C4-2B (cell line): ENCODE measurements at regions not wholly inside any gene's neighbourhood (a gene's known extent, or its start where the extent isn't known, plus 50 kb on each side); places are given as distances from the start of the nearest gene placed in this dataset.

Experiments
- H3K27ac ChIP-seq: fragments of 450-650 bp; 2 replicates; pipeline ENCODE4 v1.5.1; 2017
- ZFX ChIP-seq: fragments of 450-650 bp; IDR thresholded peaks from 2 replicates; pipeline ENCODE4 v1.6.1; 2017
- TF ChIP-seq, protein P1 (sequence below): fragments of 450-650 bp; conservative IDR thresholded peaks from 2 replicates; pipeline ENCODE4 v1.5.1; 2017; ENCODE audit warnings: mild to moderate bottlenecking

DNA sequence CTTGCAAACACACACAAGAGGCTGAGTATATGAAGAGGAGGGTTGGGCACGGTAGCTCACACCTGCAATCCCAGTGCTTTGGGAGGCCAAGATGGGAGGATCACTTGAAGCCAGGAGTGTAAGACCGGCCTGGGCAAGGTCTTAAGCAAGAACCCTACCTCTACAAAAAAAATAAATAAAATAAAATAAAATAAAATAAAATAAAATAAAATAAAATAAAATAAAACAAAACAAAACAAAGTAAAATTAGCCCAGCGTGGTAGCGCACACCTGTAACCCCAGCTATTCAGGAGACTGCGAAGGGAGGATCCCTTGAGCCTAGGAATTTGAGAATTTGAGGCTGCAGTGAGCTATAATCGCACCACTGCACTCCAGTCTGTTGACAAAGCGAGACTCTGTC is 337.9 kb downstream of the SHANK2 start:
- TF ChIP-seq, protein P1, sequence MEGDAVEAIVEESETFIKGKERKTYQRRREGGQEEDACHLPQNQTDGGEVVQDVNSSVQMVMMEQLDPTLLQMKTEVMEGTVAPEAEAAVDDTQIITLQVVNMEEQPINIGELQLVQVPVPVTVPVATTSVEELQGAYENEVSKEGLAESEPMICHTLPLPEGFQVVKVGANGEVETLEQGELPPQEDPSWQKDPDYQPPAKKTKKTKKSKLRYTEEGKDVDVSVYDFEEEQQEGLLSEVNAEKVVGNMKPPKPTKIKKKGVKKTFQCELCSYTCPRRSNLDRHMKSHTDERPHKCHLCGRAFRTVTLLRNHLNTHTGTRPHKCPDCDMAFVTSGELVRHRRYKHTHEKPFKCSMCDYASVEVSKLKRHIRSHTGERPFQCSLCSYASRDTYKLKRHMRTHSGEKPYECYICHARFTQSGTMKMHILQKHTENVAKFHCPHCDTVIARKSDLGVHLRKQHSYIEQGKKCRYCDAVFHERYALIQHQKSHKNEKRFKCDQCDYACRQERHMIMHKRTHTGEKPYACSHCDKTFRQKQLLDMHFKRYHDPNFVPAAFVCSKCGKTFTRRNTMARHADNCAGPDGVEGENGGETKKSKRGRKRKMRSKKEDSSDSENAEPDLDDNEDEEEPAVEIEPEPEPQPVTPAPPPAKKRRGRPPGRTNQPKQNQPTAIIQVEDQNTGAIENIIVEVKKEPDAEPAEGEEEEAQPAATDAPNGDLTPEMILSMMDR, result no peak
- no peak for TF ChIP-seq ZFX
- H3K27ac ChIP-seq, result no peak overlapping the region

DNA sequence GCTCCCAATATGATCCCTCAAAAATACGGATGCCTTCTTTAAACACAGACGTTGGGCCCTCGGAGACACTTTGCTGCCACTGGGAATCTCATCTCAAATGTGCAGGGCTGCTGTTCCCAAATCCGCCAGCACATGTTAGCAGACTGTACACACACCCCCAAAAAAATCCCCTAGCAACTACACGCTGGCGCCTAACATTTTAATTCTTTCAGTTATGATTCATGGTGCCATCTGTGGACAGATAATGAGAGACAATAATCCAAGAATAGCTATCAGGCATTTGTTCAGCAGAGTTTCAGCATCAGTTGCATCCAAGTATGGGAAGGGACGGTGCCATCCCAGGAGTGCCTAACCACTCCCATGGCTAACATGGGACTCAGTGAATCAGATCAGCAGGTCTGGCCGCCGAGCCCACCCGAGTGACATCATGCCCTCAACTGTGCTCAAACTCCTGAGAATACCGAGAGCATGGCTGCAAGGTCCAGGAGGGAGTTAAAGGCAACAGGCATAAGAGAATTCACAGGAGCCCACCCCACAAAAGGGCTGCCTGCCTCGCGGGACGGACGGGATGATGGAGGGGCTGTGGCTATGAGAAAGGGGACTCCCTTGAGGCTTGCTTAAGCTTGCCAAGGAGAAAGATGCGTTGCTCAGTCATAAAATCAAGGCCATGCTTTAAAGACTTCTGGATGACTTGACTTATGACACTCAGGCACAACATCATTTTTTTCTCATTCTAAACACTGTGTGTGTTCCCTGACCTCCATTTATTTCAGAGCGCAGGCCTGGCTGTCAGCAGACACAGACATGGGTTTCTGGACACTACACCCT is 337.0 kb downstream of the SHANK2 start:
- TF ChIP-seq, protein P1, result no peak
- TF ChIP-seq ZFX, result no peak
- no peak overlapping the region for H3K27ac ChIP-seq

DNA sequence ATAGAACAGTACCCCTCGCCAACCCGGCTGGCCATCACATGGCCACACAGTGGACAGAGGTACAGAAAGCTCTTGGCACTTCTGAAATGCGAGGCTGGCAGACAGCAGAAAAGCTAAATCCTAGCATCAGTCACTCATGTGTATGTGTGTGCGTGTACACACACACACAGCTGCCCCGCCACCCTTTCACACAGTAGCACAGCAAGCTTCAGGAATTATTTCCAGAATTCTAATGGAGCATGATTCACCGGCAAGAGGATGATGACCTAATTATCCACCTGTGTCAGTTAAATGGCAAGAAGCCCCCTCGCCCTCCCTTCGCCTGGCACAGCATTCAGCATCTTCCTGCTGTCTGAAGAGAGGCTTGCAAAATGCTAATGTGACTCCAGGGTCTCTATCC is 336.0 kb downstream of the SHANK2 start:
- H3K27ac ChIP-seq, result no peak overlapping the region
- TF ChIP-seq ZFX, result no peak
- TF ChIP-seq, protein P1, result no peak

DNA sequence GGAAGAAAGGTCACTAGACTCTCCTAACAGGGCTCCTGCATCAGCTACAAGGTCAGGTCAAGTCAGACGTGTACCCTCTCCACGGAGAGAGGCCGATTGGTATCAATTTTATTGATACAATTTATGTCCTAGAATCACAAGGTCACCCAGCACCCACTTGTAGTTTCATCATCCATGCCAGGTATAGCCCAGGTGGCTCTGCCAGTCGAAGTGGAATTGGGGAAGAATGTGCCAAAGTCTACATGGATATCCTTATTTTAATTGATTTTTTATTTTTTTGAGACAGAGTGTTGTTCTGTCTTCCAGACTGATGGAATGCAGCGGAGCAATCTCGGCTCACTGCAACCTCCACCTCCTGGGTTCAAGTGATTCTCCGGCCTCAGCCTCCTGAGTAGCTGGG is 334.1 kb downstream of the SHANK2 start:
- TF ChIP-seq ZFX, result no peak
- TF ChIP-seq, protein P1, result no peak

DNA sequence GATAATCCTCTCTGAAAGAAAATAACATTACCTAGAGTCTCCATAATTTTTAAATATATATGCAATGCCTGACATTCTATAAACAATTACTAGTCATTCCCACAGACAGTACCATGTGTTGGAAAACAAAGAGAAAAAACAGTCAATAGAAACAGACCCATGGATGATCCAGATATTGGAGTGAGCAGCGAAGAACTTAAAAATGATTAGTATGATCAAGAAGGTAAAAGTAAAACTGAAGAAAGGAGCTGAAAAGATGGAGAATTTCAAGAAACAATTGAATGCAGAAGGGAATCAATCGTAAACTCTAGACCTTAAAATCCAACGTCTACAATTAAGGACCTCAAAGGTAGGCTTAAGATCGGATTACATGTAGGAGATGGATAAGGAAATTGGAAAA is 330.6 kb downstream of the SHANK2 start:
- TF ChIP-seq ZFX, result no peak
- TF ChIP-seq, protein P1, result no peak
- H3K27ac ChIP-seq, result no peak overlapping the region

More for the DNA sequence above, 334.1 kb downstream of the SHANK2 start:
- H3K27ac ChIP-seq, result no peak overlapping the region

DNA sequence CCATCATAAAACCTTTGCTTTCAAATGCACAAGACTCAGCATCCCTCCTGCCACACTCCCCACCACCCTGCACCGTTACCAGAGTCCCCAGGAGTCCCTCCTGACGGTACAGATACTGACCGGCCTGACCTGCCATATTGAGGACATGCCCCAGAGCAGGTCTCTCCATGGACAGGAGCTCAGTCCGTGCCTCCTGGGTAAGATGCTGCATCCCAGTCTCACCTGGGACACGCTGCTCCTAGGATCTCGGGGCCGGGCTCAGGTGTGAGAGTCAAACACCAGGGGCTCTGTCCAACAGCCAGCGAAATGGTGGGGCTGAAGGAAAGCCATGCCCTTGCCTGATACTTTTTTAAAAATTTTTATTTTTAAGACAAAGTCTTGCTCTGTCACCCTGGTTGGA is 328.3 kb downstream of the SHANK2 start:
- TF ChIP-seq, protein P1, result no peak
- no peak for TF ChIP-seq ZFX
- H3K27ac ChIP-seq, result no peak overlapping the region

DNA sequence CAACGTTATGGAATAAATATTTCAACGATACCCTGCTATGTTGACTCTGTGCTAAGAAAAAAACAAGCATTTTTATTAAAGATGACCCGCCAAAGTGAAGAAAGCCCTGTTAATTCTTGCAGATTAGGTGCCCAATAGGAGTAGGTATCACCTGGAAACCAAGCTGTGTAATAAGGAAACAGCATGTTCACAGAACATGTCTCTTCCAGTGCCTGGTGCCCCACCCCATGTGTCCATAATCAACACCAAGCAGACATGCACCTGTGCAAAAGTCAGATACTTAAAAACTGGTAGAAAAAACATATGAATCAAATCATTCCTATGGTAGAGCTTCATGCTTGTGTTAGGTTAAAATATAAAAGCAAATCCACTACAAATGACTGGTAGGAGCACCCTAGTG is 327.1 kb downstream of the SHANK2 start:
- TF ChIP-seq ZFX, result no peak
- TF ChIP-seq, protein P1, result no peak
- H3K27ac ChIP-seq, result no peak overlapping the region
